CD4-positive, alpha-beta T cell treated with Interleukin-12 subunit alpha and Interleukin-12 subunit beta, for 1 hour (primary cell): ENCODE measurements at regions not wholly inside any gene's neighbourhood (a gene's known extent, or its start where the extent isn't known, plus 50 kb on each side); places are given as distances from the start of the nearest gene placed in this dataset.
A peak's percentile ranks its signal among the peaks of the same experiment; 100 is the strongest.

ENCODE experiments used
- DNase-seq: peaks from one replicate; pipeline ENCODE4 v3.0.0-alpha.2; 2020

GRCh38 chr13:79681069-79681468 is 200.1 kb downstream of the NDFIP2 start:
- DNase-seq = no peak

DNA sequence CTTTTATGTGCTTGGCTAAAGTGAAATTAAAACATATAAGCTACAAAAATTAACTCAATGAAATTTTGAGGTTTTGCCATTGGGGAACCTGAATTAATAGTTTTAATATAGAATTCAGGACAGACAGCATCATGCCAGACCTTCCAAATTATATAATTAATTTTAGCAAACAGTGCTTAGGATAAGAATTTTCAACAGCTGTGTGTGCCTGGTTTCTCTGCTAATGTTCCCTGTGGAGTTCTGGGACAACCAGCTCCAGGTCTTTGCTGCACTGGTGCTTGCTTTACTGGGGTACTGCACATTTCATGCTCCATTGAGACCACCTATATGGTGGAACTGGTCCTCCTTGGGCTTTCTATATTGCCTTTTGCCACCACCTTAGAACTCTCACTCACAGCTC is 199.5 kb downstream of the NDFIP2 start:
- DNase-seq = no peak

DNA sequence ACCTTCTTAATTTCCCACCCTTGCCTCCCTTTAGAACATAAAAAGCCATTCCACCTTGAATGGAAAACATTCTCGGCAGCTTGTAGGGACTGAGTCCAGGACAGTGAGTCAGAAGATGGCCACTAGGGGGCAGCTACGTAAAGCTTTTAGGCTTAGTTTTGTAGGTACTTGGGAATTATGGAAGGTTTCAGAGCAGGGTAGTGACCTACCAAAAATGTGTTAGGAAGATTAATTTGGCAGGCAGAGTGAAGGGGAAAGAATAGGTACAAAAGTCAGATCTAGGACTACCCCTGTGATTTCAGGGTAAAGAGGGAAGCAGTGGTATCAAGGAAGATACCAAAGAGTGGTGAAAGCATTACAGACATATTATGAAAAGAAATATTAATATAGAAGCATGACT is 198.4 kb downstream of the NDFIP2 start:
- DNase-seq = peak; percentile 7

GRCh38 chr13:79678100-79678499 is 197.1 kb downstream of the NDFIP2 start:
- DNase-seq = no peak

- DNase-seq = no peak
Observed at GRCh38 chr13:79675931-79676660, 195.1 kb downstream of the NDFIP2 start.

GRCh38 chr13:79674765-79675515 is 194.0 kb downstream of the NDFIP2 start:
- no peak for DNase-seq

DNA sequence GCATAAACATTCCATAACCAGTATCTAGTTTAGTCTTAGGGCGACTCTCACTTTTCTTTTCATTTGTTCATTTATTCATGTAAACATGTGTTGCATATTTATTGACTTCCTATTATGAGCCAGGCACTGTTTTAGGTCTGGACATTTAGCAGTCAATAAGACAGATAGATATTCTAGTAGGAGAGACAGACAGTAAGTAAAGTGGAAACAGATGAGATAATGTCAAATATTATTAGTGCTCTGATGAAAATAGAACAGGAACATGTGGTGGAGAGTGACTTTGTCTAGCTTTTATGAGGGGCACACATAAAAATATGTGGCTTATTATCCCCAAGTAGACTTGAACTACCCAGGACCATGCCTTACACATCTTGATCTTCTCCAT is 193.0 kb downstream of the NDFIP2 start:
- DNase-seq = no peak

DNA sequence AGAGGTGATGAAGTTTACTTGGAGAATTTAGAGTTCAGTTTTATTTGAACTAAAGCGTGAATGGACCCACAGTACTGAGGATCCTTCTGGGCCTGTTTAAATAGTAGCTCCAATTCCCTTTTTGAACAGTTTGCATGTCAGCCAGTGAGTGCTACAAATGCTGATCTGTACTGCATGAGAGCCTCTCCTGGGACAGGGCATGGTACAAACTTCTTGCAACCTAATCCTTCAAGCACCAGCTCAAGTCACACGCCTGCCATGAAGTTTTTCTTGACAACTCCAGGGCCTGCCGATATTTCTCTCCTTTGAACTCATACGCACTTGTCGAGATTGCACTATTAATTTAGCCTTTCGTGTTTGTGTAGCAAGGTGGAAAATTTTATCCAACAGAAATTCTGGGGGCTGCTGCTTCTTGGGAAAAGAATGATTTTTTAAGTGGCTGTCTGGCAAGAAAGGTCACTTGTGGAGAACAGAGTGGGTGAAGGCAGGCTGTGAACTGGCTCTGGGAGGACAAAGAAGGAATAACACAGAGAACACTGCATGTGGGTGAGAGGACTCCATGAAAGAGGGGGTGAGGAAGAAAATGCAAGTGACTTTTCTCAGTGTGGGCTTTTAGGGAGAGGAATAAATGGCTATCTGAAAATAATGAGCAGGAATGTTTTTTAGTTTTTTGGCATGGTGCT is 192.5 kb downstream of the NDFIP2 start:
- DNase-seq = no peak

GRCh38 chr13:79671420-79671819 is 190.5 kb downstream of the NDFIP2 start:
- DNase-seq = no peak

- no peak for DNase-seq
Observed at GRCh38 chr13:79668201-79668752, 187.3 kb downstream of the NDFIP2 start.

DNA sequence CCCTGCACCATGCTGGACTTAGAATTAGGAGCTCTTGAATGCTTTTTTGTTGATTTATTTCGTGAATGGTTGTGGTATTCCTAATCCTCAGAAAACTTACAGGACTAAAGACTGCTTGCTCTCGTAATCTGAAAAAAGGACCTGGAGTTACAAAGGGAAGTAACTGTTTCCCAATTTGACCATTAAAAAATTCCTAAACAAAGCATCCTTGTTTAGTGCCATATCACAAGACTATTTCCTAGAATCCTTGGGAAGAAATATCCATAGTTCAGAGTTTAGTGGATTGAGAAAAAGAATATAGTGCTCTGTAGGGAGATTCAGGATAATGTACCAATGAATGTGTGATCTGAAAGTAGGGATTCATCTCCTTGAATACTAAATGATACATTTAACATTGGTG is 186.8 kb downstream of the NDFIP2 start:
- no peak for DNase-seq

DNA sequence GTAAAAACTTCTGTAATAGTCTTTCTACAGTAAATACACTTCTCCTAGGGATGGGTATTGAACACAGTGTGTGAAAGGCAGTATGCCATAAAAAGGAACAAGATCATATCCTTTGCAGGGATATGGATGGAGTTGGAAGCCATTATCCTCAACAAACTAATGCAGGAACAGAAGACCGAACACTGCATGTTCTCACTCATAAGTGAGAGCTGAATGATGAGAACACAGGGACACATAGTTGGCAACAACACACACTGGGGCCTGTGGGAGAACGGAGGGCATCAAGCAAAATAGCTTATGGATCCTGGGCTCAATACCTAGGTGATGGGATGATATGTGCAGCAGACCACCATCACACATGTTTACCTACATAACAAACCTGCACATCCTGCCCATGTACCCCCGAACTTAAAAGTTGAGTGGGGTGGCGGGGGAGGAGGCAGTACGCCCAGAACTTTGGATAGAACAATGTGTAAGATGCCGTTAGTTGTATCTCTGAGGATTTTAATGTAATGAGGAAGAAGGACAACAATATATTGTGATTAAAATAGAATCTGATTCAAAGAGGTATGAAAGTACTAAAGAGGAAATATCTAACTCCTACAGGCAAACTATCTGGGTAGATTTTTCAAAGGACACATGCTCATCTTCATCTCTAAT is 183.2 kb downstream of the NDFIP2 start:
- DNase-seq = no peak

- DNase-seq = no peak
Observed at GRCh38 chr13:79663435-79663834, 182.5 kb downstream of the NDFIP2 start.

GRCh38 chr13:79662882-79663281 is 181.9 kb downstream of the NDFIP2 start:
- DNase-seq = no peak

GRCh38 chr13:79660361-79660760 is 179.4 kb downstream of the NDFIP2 start:
- DNase-seq = no peak

- no peak for DNase-seq
Observed at GRCh38 chr13:79659121-79659521, 178.2 kb downstream of the NDFIP2 start.

GRCh38 chr13:79658333-79658975 is 177.5 kb downstream of the NDFIP2 start:
- DNase-seq = no peak

DNA sequence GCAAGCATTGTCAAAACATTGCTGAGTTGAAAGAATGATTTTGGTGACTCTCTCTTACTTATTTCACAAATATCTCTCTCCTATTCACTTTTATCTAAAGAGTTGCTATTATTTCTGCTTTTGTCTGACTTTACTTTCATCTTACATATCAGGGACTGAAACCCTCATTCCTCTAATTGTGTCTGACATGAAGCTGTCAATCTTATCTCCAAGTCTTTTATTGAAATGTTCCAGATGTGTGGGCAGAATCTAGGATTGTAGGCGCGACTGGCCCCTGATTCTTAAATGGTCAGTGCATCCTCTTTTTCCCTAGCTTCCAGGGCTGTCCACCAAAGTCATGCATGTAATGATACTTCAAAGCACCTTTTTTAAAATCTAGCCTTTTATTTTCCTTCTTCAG is 174.6 kb downstream of the NDFIP2 start:
- DNase-seq = no peak

DNA sequence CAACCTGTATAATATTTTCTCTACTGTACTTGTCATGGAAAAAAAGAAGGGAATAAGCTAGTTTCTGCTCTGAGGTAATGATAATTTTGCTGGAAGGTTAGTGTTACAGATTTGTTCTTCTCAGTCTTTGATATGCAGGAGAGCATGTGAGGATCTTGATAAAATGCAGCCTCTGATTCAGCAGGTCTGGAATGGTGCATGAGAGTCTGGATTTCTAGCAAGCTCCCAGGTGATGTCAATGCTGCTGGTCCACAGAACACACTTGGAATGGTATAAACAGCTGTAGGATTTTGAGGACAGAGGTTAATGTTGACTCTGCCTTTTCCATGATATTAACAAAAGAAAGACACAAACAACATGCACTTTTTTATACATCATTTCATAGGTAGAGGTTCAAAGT is 173.6 kb downstream of the NDFIP2 start:
- no peak for DNase-seq

GRCh38 chr13:79650688-79651087 is 169.7 kb downstream of the NDFIP2 start:
- no peak for DNase-seq

GRCh38 chr13:79648191-79648590 is 167.2 kb downstream of the NDFIP2 start:
- no peak for DNase-seq

DNA sequence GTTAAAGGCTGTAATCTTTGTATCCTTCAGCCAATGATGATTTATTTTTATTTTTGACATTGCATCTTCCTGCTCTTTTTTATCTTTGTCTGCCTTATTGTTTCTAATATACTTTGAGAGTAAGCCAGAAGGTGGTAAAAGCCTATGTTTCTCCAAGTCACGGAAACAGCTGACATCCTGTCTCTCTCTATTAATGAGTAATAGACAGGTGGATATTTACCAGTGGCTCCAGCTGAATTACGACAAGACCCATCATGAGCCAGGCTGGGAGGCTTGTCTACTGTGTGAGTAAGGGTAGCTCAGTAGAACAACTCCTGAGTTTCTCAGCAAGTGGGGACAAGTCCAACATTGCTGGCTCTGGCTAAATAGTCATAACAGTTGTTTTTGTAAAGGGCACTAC is 166.6 kb downstream of the NDFIP2 start:
- no peak for DNase-seq

DNA sequence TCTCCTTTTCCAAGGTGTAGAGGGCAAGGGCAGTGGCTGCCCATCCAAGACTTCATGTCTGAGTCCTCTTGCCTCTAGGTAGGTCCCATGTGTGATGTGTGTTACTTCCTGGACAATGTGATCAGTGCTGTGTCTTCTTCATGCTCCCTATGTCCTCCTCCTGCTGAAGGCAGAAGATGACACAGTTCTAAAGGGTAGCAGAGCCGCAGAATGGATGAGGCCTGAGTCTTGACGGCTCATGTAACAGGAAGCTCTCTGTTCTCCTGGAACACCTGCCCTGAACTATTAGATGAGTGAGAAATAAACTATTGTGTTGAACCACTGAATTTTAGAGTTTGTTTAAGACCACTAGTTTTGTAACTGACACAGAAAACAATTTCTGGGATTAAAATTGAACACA is 165.9 kb downstream of the NDFIP2 start:
- DNase-seq = no peak
